PFSK-1 (cell line): ENCODE measurements at regions not wholly inside any gene's neighbourhood (a gene's known extent, or its start where the extent isn't known, plus 50 kb on each side); places are given as distances from the start of the nearest gene placed in this dataset.
A peak's percentile ranks its signal among the peaks of the same experiment; 100 is the strongest.

Source experiments
- FOXP2 ChIP-seq: optimal IDR thresholded peaks from 2 replicates; pipeline ENCODE3; 2011; ENCODE audit warnings: borderline replicate concordance, control low read depth, inconsistent platforms; ENCODE audit not compliant: insufficient read depth; ENCODE audit errors: extremely low read length, extremely low read depth
- POLR2AphosphoS5 ChIP-seq: IDR thresholded peaks from 2 replicates; pipeline ENCODE4 v1.6.1; 2012; ENCODE audit warnings: low read depth, mild to moderate bottlenecking, control low read depth, low read length, moderate library complexity
- REST ChIP-seq, 2 experiments: IDR thresholded peaks; 2 replicates each; pipeline versions ENCODE4 v1.6.1 to v1.8.0; 2011 to 2012; ENCODE audit warnings: low read depth in 2 of 2, low read length in 2 of 2, control low read depth in 1 of 2, inconsistent platforms in 1 of 2, mild to moderate bottlenecking in 1 of 2, moderate library complexity in 1 of 2; ENCODE audit not compliant: insufficient read depth in 1 of 2
- SIN3A ChIP-seq: IDR thresholded peaks from 2 replicates; pipeline ENCODE4 v1.6.1; 2012; ENCODE audit warnings: mild to moderate bottlenecking, low read length, moderate library complexity, borderline replicate concordance; ENCODE audit not compliant: insufficient read depth
- TAF1 ChIP-seq: IDR thresholded peaks from 2 replicates; pipeline ENCODE4 v1.6.1; 2012; ENCODE audit warnings: low read length, control low read depth, borderline replicate concordance; ENCODE audit not compliant: insufficient read depth

GRCh38 chr4:164381859-164382258 lies 372.1 kb upstream of the SMIM31 start:
- TF ChIP-seq POLR2AphosphoS5, result no peak
- no peak for TF ChIP-seq REST (IDR thresholded peaks at IDR 0.05; ENCODE audit: insufficient read depth in 1 of 2, low read depth in 2 of 2, low read length in 2 of 2)
- TF ChIP-seq SIN3A, result no peak
- TF ChIP-seq TAF1, result no peak
- no peak for TF ChIP-seq FOXP2

GRCh38 chr4:164383058-164383357 lies 370.9 kb upstream of the SMIM31 start:
- no peak for TF ChIP-seq REST (IDR thresholded peaks at IDR 0.05; ENCODE audit: insufficient read depth in 1 of 2, low read depth in 2 of 2, low read length in 2 of 2)
- TF ChIP-seq FOXP2, result no peak

- TF ChIP-seq TAF1 (no peak), REST (IDR thresholded peaks at IDR 0.05; ENCODE audit: insufficient read depth in 1 of 2, low read depth in 2 of 2, low read length in 2 of 2) (no peak), FOXP2 (no peak), POLR2AphosphoS5 (no peak), SIN3A (no peak)
These were observed 370.3 kb upstream of the SMIM31 start for GRCh38 chr4:164383358-164384220.

- no peak for TF ChIP-seq FOXP2
- no peak for TF ChIP-seq REST (IDR thresholded peaks at IDR 0.05; ENCODE audit: insufficient read depth in 1 of 2, low read depth in 2 of 2, low read length in 2 of 2)
- TF ChIP-seq SIN3A, result no peak
- no peak for TF ChIP-seq TAF1
These were observed 369.5 kb upstream of the SMIM31 start for GRCh38 chr4:164384416-164384815.

- TF ChIP-seq SIN3A (no peak), REST (IDR thresholded peaks at IDR 0.05; ENCODE audit: insufficient read depth in 1 of 2, low read depth in 2 of 2, low read length in 2 of 2) (peak in 1 of 2 experiments; percentile 89; a peak in 2 of 4 replicates)
These were observed 357.5 kb upstream of the SMIM31 start for GRCh38 chr4:164396439-164396838.
